ENCODE measurements at regions not wholly inside any gene's neighbourhood (a gene's known extent, or its start where the extent isn't known, plus 50 kb on each side); places are given as distances from the start of the nearest gene placed in this dataset.

GRCh38 chr5:135246923-135247795, 151.9 kb downstream of the MACROH2A1 start:
- DNase-seq, result no peak

- no peak for DNase-seq
Measured at GRCh38 chr5:135246605-135246922, 152.5 kb downstream of the MACROH2A1 start.

GRCh38 chr5:135245521-135246499, 153.2 kb downstream of the MACROH2A1 start:
- DNase-seq, result no peak

GRCh38 chr5:135244620-135245021, 154.4 kb downstream of the MACROH2A1 start:
- DNase-seq, result no peak

- DNase-seq, result no peak
Measured at GRCh38 chr5:135243556-135244285, 155.3 kb downstream of the MACROH2A1 start.

GRCh38 chr5:135242866-135243555, 156.0 kb downstream of the MACROH2A1 start:
- DNase-seq, result no peak

- DNase-seq, result no peak
Measured at GRCh38 chr5:135242021-135242865, 156.8 kb downstream of the MACROH2A1 start.

- no peak for DNase-seq
Measured at GRCh38 chr5:135241536-135241935, 157.5 kb downstream of the MACROH2A1 start.

- DNase-seq, result no peak
Measured at GRCh38 chr5:135240781-135241360, 158.2 kb downstream of the MACROH2A1 start.

- DNase-seq, result no peak
Measured at GRCh38 chr5:135240283-135240633, 158.8 kb downstream of the MACROH2A1 start.

GRCh38 chr5:135239453-135240282, 159.4 kb downstream of the MACROH2A1 start:
- no peak for DNase-seq

GRCh38 chr5:135238622-135239452, 160.2 kb downstream of the MACROH2A1 start:
- DNase-seq, result no peak

GRCh38 chr5:135237748-135238103, 161.3 kb downstream of the MACROH2A1 start:
- no peak for DNase-seq

GRCh38 chr5:135236908-135237747, 161.9 kb downstream of the MACROH2A1 start:
- DNase-seq, result no peak

- no peak for DNase-seq
Measured at GRCh38 chr5:135236228-135236907, 162.7 kb downstream of the MACROH2A1 start.

- no peak for DNase-seq
Measured at GRCh38 chr5:135235551-135236227, 163.3 kb downstream of the MACROH2A1 start.

Data from NCI-H1092 treated with DMSO at 0.1 percent for 48 hours (cell line).